ENCODE measurements at regions not wholly inside any gene's neighbourhood (a gene's known extent, or its start where the extent isn't known, plus 50 kb on each side); places are given as distances from the start of the nearest gene placed in this dataset.

DNA sequence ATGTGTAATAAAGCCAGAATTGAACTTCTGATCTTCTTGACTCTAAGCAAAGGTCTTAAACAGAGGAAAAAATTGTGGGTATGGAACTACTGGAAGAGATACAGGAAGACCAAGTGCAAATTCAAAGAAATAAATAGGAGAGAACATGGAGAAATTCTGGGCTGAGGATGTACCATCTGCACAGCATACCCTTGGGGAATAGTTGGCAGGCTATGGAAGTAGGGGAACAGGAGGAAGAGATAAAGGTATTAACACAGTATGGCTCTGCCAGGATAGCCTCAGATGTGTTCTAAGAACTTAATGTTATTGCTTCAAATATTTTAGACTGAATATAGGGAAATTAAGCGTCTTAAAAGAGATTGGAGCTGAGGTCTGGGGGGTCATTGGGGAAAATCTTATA is 485.4 kb downstream of the CNTN3 start:
- TF ChIP-seq, protein P1, sequence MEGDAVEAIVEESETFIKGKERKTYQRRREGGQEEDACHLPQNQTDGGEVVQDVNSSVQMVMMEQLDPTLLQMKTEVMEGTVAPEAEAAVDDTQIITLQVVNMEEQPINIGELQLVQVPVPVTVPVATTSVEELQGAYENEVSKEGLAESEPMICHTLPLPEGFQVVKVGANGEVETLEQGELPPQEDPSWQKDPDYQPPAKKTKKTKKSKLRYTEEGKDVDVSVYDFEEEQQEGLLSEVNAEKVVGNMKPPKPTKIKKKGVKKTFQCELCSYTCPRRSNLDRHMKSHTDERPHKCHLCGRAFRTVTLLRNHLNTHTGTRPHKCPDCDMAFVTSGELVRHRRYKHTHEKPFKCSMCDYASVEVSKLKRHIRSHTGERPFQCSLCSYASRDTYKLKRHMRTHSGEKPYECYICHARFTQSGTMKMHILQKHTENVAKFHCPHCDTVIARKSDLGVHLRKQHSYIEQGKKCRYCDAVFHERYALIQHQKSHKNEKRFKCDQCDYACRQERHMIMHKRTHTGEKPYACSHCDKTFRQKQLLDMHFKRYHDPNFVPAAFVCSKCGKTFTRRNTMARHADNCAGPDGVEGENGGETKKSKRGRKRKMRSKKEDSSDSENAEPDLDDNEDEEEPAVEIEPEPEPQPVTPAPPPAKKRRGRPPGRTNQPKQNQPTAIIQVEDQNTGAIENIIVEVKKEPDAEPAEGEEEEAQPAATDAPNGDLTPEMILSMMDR (IDR thresholded peaks at IDR 0.05), result no peak
- no peak for TF ChIP-seq POLR2A (IDR thresholded peaks at IDR 0.05)
- no peak for TF ChIP-seq EP300 (IDR thresholded peaks at IDR 0.05)

Measured in tibial nerve (tissue), 4 donors.